Medulla oblongata (tissue), 1 donor: ENCODE measurements at regions not wholly inside any gene's neighbourhood (a gene's known extent, or its start where the extent isn't known, plus 50 kb on each side); places are given as distances from the start of the nearest gene placed in this dataset.

Experiments used
- DNase-seq: peaks from one replicate; pipeline ENCODE4 v3.0.0-alpha.2; 2015; ENCODE audit errors: extremely low spot score

DNA sequence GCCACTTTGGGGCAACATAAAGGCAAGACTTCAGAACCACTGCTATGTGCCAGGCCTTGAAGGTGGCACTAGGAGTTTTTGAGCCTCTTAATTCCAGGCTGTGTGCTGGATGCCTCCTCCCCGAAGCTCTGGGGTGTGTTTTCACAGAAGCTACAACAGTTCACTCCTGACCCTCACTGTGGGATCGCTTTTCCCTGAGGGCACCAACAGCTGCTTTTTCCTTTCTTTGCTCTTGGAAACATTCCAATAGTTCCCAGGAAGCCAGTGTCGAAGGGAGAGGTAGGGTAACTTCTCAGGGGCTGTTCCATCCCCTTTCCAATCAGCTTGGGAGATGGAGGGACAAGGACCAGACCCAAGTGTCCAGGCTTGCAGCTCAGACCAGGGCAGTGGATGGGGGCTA lies 153.4 kb downstream of the C1orf94 start:
- no peak for DNase-seq

DNA sequence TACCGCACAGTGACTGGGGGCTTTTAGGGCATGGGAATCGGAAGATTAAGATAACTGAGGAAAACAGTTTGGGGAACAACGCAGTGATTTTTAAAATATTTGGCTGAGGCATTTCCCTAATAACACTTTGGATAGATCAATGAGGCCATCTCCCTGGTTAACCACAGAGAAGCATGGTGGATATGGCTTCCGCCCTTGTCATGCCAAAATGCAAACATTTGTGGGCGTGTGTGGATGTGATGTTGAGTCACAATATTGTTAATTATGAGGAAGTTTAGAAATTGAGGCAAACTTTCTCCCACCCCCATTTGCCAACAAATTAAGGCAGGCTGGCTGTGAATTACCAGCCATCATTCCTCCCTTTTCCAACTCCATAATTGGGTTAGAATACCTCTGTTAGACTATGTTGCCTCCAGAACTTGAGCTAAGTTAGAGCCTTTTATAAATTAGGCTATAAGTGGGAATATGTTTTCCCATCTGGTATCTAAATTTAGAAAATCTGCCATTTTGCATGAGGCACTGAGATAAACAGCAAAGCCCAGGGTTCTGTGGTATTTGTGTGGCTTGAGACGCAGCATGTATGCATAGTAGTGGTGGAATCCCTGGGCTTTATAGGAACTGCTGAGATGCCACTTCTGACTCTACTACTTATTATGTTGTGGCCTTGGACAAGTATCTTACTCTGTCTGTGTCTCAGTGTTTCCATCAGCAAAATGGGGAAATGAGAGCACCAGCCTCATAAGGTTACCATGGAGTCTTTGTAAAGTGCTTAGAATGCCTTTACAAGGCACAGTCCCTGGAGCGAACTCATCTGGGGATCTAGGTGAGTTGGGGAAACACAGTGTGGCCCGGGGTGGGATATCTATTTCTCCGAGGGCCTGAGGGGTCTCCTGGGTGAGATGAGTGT lies 154.6 kb downstream of the C1orf94 start:
- DNase-seq: no peak

DNA sequence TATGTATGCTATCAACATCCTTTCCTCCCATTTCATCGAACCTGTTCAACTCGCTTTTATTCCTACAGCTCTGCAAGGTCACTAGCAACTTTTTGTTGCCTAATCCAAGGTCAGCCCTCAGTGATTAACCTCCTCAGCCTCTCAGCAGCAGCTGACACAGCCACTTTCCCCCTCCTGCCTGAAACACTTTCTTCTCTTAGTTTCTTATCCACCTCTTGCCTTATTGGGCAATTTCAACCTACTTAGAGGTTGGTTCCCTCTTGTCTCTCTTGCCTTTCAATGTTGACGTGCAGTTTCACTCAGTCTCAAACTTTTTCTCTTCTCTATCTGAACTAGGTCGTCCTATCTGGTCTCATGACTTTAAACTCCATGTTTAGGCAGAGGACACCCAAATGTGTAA lies 156.3 kb downstream of the C1orf94 start:
- DNase-seq: no peak

DNA sequence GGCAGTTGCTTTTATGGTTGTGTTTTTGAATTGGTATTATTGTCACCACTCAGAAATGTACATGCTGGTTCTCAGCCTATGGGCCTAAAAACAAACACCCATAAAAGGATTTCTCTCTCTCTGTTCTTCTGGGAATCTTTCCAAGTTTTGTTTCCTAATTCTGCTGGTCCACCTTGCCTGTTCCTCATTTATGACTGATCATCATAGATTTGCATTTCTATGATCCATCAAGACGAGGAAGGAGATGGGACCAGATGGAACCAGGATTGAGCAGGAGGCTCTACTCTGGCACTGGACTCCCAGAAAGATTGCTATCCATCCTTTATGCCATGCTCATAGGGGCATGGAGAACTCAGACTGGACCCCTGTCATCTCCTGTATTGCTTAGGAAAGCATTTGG lies 162.2 kb downstream of the C1orf94 start:
- no peak for DNase-seq

DNA sequence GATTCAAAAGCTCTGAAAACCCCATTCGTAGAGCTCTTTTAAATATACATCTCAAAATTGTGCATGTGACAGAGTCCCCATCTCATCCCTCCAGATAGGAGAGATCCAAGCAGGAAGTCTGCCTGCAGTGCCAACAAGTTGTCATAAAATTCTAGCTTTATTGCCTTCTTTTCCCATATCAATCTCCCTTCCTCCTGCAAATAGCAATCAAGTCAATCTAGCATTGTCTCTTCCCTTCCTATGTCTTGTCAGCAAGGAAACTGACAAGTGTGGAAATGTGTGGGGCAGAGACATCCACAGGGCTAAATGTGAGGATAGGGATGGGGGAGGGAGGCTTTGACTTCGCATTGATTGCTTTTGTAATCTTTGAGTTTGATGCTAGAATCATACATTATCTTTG lies 165.2 kb downstream of the C1orf94 start:
- no peak for DNase-seq

DNA sequence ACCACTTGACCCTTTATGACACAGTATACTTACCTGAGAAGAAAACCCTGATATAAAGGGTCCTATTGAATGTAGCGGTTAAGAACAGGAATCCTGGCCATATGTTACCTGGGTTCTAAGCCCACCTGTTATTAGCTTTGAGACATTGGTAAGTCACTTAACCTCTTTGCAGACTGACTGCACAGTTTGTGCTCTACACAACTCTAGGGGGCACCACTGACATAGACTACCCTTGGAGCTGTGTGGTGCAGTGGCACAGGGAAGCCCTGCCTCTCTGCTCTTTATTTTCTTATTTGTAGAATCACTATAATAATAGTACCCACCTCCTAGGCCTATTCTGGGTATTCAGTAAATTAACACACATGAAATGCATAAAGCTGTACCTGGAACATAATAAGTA lies 165.6 kb downstream of the C1orf94 start:
- no peak for DNase-seq

DNA sequence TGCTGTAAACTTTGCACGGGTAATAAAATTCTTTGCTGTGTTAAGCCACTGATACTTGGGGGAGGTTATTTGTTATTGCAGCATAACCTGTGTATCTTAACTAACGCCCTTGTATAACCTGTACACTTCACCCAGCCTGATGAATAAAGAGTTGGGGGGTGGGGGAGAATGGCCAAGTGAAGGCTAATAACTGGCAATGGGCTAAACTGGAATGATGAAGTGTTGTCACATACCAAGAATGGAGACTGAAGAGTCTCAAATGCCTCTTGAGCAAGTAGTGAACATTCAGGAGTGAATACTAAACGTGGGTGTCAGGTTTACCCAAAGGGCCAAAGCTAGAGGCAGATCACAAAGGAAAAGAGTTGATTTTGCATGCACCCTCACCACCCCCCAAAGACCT lies 169.4 kb downstream of the C1orf94 start:
- DNase-seq: no peak

DNA sequence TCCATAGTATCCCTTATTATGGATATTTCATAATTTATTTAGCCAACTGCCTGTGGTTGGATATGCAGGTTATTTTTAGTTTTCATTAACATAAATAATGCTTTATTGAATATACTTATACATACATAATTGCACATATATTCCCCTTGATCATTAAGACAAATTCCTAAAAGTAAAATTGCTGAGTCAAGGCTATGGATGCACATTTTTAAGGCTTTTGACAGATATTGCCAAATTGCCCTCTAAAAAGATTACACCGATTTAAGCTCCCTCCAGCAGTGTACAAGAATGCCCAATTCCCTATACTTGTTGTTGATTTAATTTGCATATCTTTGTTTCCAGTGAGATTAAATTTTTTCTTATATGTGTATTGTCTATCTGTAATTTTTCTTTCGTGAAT lies 176.7 kb downstream of the C1orf94 start:
- DNase-seq: no peak

DNA sequence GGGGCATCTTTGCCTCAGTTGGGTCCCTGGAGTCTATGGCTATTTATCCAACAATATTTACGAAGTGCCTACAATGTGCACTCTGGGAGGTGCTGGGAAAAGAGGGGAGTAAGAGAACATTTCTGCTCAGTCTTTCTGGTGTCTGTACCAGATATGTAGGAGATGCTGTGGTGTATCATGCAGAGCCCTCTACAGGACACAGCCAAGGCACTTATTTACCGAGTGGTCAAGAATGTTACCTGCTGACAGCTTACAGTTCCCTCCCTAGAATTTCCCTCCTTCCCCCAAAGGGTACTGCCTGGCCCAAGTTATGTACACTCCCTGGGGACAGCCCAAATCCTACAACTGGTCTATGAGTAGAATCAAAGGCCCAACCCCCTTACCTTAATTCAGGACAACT lies 177.7 kb downstream of the C1orf94 start:
- DNase-seq: no peak

DNA sequence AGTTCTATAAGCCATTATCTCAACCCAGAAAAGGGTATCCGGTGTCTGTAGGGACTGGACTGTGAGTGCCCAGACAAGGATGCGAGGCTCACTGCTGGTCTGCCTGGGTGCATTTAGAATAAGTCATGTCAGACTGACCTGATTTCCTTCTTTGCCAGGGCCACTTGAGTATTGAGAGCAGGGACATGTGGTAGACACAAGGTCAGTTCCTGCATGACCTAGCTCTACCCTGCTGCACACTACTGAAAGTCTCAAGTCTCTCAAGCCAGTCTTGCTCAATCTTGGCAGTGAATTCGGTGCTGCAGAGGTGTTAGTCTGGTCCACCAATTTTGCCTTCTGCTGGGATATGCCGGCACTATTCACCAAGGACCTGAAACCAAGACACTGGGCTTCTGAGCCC lies 180.1 kb downstream of the C1orf94 start:
- no peak for DNase-seq

DNA sequence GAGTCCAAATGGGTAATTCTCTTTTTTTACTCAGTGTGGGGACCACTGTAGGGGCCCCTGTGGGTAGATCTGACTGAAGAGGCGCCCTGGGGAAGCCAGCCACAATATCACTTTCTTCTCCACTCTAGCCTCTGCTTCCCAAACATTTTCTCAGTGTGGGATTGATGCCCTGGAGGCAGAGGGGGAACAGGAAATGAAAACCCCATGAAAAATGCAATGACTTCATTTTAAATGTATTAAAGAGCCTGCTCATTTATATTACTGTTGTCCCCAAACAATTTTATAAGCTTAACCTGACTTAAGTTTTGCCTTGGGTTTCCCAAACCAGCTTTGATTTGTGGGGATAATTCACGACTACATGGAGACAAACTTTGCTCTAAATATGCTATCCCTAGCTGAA lies 181.9 kb downstream of the C1orf94 start:
- DNase-seq: no peak

DNA sequence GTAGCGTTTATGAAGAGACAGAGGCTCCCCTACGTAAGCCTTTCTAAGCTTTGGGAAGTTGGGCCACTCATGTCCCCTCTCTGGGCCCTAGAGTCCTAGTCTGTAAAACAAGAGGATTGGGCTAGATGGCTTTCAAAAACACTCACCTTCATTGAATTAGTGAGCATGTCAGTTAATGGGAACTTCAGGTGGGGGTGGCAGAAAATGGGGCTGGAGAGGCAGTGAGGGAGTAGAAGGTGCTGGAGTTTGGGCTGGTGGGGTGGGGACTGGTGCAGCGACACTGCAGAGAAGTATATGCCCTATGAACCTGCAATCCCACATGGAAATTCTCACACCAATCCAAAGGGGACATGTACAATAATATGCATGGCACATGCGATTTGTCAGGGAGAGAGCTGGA lies 182.7 kb downstream of the C1orf94 start:
- DNase-seq: no peak

DNA sequence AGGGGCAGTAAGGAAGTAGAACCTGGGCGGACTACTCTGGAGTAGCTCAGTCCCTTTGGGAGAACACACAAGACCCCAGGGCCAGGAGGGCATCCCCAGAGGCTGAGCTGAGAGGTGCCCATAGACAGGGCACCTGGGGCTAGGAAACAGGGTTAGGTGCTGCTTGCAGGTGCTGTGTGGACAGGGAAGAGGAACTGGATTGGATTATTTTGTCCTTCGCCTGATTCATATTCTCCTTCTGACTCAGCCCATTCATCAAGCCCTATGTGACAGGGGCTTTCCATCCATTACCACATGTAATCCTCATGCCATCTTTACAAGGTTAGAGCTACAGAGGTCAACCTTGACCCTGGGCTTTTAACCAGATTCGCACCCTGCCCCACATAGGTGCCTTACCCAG lies 183.9 kb downstream of the C1orf94 start:
- DNase-seq: no peak

DNA sequence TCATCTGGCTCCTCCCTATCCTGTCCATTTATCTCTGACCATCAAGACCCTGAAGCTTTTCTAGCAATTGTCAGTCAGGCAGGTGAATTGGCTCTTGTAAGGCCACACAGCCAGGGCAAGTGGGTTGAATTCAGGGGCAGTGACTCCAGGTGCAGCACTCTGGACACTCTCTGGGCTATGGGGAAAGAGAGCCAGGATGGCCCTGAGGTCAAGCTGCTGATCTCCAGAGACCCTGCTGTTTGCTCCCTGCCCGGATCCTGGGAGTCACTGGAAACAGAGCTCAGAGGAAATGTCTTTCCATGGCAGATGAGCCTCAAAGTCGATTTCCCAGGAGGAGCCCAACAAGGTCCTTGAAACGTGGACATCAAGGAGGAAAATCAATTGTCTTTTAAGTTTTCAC lies 184.4 kb downstream of the C1orf94 start:
- no peak for DNase-seq

DNA sequence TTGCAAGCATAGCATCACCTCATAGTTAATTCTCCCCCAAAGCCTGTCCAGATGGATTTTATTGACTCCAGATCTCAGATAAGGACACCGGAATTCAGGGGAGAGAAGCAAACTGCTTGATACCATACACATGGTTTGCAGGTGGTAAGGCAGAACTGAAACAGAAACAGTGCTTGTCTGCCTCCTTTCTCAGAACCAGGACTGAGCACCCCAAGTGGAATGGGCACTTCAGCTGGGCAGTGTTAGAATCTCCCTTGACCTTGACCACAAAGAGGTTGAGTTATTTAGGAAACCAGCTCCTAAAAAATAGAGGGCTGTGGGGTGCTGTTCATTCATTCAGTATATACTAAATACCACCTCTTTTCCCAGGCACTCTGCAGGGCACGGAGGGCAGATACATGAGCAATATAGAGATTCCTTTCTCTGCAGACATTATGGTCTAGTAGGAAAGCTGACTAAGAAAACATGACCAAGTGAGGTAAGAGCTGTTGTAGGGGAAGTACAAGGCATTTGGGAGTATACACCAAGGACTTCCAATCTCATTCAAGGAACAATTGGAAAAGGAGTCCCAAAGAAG lies 185.2 kb downstream of the C1orf94 start:
- no peak for DNase-seq

DNA sequence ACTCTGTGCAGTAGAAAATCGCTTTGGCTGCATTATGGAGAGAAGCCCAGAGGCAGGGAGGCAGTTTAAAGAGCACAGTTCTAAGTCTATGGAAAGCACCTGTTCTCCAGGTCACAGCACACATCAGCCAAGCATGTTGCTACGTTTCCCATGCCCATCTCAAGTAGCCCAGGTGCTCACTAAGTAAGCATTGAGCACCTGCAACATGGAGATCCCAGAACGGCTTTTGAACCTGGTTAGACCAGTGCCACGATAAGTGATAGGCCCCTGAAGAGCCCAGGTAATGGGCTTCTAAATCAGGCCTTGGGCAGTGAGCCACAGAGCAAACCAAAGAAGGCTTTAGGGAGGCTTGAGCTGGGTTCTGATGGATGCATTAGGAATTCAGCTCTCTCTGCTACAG lies 186.2 kb downstream of the C1orf94 start:
- DNase-seq: no peak

DNA sequence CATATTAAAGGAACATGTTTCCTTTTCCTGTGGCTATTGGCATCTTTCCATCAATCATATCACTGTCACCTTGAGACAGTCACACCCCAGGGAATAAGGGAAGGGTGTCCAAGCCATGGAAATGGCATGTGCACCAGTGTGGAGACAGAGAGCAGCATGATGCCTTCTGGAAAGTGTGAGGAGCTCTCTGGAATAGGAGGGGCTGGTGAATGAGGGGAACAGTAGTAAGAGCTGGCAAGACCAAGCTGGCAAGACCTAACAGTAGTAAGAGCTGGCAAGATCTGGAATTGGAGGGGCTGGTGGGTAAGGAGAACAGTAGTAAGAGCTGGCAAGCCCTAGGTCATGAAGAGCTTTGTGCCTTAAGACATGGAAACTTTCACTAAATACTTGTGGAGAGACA lies 186.7 kb downstream of the C1orf94 start:
- no peak for DNase-seq

DNA sequence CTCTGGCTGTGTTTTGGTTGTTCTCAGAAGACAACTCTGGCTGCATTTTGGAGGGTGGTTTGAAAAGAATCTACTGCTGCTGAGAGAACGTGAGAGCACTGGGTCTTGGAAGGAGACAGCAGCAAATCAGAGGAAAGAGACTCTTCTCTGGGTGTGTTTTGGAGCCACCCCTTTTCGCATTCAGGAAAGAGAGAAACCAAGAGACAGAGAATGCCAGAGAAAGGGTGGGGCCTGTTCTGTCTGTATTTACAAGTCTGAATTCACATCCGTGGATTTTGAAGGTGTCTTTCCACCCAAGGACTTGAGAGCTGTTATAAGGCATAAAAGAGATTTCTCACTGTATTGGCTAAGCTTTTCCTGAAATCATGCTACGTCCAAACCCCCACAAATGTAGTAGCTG lies 187.2 kb downstream of the C1orf94 start:
- no peak for DNase-seq

DNA sequence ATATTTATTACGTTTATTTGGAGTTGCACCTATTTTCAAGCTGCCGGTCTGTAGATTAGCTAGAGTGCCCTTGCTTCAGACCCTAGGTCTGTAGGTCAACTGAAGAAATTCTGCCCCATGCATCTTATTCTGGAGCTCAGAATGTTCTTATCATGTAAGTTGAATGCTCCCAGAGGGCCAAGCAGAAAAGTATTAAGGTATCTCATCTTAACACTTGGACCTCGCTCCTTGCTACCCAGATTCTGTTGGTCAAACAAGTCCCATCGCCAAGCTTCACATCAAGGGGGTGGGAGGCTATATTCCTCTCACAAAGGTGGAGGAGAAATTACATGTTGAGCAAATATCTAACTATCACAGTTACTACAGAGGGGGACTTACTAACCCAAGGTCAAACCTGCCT lies 187.7 kb downstream of the C1orf94 start:
- DNase-seq: no peak

DNA sequence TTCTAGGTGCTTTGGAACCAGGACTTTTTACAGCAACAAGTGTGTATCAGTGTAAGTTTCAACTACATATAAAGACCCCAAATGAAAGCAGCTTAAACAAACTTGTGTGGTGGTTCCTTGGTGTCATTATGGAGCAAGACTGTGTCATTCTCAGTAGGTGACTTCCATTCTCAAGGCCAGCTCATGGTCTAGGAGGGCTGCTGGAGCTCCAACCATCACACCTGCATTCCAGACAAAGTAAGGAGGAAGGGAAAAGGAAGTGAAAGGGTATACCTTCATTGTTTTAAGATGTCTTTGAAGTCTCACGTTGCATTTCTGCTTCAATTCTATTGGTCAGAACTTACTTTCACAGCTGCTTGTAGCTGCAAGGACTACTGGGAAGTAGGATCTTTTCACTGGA lies 188.6 kb downstream of the C1orf94 start:
- DNase-seq: no peak

DNA sequence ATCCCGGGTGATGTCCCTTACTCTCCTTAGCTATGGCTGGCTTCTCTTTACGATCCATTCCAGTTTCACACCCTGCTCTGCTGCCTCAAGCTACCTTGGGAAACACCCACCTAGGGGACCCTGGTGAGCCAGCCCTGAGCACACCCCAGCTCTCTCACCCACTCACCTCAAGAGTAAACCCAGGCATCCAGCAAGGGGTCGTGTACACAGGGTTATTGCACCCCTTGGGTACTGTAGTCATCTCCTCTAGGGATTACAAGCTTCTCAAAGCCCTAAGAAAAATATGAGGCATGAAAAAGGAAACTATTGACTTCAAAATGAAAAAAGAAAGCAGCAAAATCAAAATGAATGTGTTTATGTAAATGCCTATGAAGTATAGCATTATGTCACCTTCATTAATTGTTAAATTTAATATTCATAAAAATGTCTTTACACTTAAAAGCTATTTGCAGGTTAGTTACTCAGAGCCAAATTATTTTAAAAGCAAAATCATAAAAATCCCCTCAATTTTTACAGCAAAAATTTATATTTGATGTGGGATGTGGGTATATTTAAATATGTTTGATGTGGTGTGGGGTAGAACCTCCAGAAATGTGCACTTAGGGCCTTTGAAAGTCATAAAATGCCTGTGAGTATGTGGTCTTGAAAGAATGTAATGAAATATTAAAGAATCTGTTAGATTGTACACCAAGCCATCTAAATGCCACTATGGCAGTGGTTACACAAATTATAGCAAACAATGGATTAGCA lies 190.3 kb downstream of the C1orf94 start:
- DNase-seq: no peak

DNA sequence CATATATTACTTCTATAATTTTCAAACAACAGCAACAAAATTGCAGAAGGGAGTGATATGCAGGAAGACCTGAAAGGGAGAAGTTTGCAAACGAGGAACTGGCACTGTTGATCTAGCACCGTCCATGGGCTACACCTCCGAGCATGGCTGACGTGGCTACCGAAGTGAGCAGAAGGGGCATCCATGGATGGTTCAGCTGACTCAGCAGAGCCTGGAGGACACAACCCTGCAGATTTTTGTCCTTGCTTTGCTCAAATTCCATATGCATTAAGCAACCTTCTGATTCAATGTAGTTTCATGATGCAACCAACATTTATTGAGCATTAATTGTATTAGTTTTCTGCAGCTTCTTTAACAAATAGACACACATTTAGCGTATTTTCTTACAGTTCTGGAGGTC lies 191.2 kb downstream of the C1orf94 start:
- no peak for DNase-seq
